K562 (cell line): ENCODE measurements at regions not wholly inside any gene's neighbourhood (a gene's known extent, or its start where the extent isn't known, plus 50 kb on each side); places are given as distances from the start of the nearest gene placed in this dataset.

ENCODE experiments used
- ATAC-seq: fragments of 200-7000 bp; cut with Tn5 transposase; 3 replicates; pipeline ENCODE4 v1.9.1; 2020; ENCODE audit warnings: moderate library complexity
- BruUV-seq: library from RNA; stranded (reverse); fragments of 400-500 nt; replicated peaks from 2 replicates; lab custom pipeline; 2021; lab: Mats Ljungman, UMichigan
- CTCF ChIA-PET: fragments of 300-600 bp; formaldehyde crosslinking; extraction: SDS; loops from one replicate; lab custom pipeline; 2021; ENCODE audit warnings: low intra/inter-chr PET ratio; lab: Yijun Ruan, JAX
- POLR2A ChIA-PET: fragments of 300-600, 350-650 bp; sonication (Branson Sonifier 250); formaldehyde crosslinking; extraction: SDS; loops from one replicate; lab custom pipeline; 2021; ENCODE audit warnings: antibody characterized with exemption, inconsistent platforms; lab: Yijun Ruan, JAX
- DNase-seq, 4 experiments: peaks; one replicate each; pipeline versions ENCODE4 v3.0.0 to v3.0.0-alpha.2; 2011 to 2018; ENCODE audit warnings: low spot score in 3 of 4, mixed read lengths in 3 of 4; ENCODE audit errors: extremely low read depth in 1 of 4
- FAIRE-seq: peaks from 2 replicates; lab custom pipeline; 2011; peaks lifted over from hg19 to GRCh38; lab: Jason Lieb, UNC
- H2AFZ ChIP-seq: 2 replicates; pipeline ENCODE4 v1.6.0; 2011; ENCODE audit warnings: low read depth, low read length, control low read depth, inconsistent platforms
- H3K27ac ChIP-seq: fragments of 200-600 bp; 3 replicates; pipeline ENCODE4 v1.8.0; 2011; ENCODE audit warnings: low read depth, mild to moderate bottlenecking, control low read depth, inconsistent platforms, low read length, moderate library complexity, mixed read lengths; ENCODE audit errors: extremely low read depth
- H3K27me3 ChIP-seq, 2 experiments: fragments of 300-600 bp in 1 of 2; 2 replicates in 1 of 2; 3 replicates in 1 of 2; pipeline versions ENCODE4 v1.6.0 to v1.8.0; 2011; ENCODE audit warnings: inconsistent platforms in 2 of 2, low read length in 2 of 2, mild to moderate bottlenecking in 1 of 2, mixed read lengths in 1 of 2, moderate library complexity in 1 of 2; ENCODE audit not compliant: control insufficient read depth in 2 of 2, insufficient read depth in 2 of 2
- H3K36me3 ChIP-seq: fragments of 300-600 bp; 3 replicates; pipeline ENCODE4 v1.8.0; 2011; ENCODE audit warnings: mild to moderate bottlenecking, low read length, inconsistent platforms; ENCODE audit not compliant: control insufficient read depth, insufficient read depth
- H3K4me1 ChIP-seq, 2 experiments: fragments of 200-600 bp in 1 of 2; replicated peaks in 1 of 2; 2 replicates in 1 of 2; 3 replicates in 1 of 2; pipeline versions ENCODE4 v1.5.1 to v1.8.0; 2011; ENCODE audit warnings: inconsistent platforms in 2 of 2, low read length in 2 of 2, mild to moderate bottlenecking in 1 of 2, mixed read lengths in 1 of 2, moderate library complexity in 1 of 2; ENCODE audit not compliant: control insufficient read depth in 2 of 2, insufficient read depth in 2 of 2
- H3K4me2 ChIP-seq: 2 replicates; pipeline ENCODE4 v1.6.1; 2011; ENCODE audit warnings: low read length, control low read depth, inconsistent platforms, mixed read lengths; ENCODE audit not compliant: insufficient read depth
- H3K4me3 ChIP-seq: fragments of 200-600 bp; sonication (generic), shearing (Covaris generic); 2 replicates; pipeline ENCODE4 v1.5.1; 2016; ENCODE audit warnings: control low read depth, inconsistent platforms
- H3K79me2 ChIP-seq: fragments of 200-600 bp; 3 replicates; pipeline ENCODE4 v1.8.0; 2011; ENCODE audit warnings: low read length, inconsistent platforms; ENCODE audit not compliant: control insufficient read depth, insufficient read depth
- H3K9ac ChIP-seq, 2 experiments: 2 replicates each; pipeline versions ENCODE4 v1.6.0 to v1.6.1; 2011; ENCODE audit warnings: low read depth in 2 of 2, low read length in 2 of 2, control low read depth in 1 of 2, inconsistent platforms in 1 of 2, mild to moderate bottlenecking in 1 of 2, mixed read lengths in 1 of 2; ENCODE audit not compliant: insufficient read depth in 1 of 2
- H3K9me1 ChIP-seq: one replicate; pipeline ENCODE4 v1.6.0; 2011; ENCODE audit warnings: inconsistent platforms, mild to moderate bottlenecking, low read length, moderate library complexity; ENCODE audit not compliant: control insufficient read depth, insufficient read depth
- H3K9me3 ChIP-seq: replicated peaks from 2 replicates; pipeline ENCODE4 v1.5.1; 2011; ENCODE audit warnings: low read depth, low read length, inconsistent platforms; ENCODE audit not compliant: control insufficient read depth, insufficient read depth
- H4K20me1 ChIP-seq: replicated peaks from 2 replicates; pipeline ENCODE4 v1.6.1; 2011; ENCODE audit warnings: low read length, inconsistent platforms, mixed read lengths; ENCODE audit not compliant: control insufficient read depth, insufficient read depth
- DACH1 ChIP-seq: fragments of 450-650 bp; IDR thresholded peaks from 2 replicates; pipeline ENCODE4 v1.6.1; 2018; ENCODE audit not compliant: partially characterized antibody
- FOXM1 ChIP-seq, 2 experiments: fragments of 450-650 bp in 1 of 2; sonication (generic) in 1 of 2; formaldehyde crosslinking in 1 of 2; IDR thresholded peaks; 2 replicates each; pipeline versions ENCODE4 v1.6.1 to v1.9.0; 2017 to 2022; ENCODE audit warnings: low read depth in 2 of 2, mild to moderate bottlenecking in 2 of 2, missing genetic modification reagents in 1 of 2, moderate library complexity in 1 of 2
- ZBTB40 ChIP-seq, 2 experiments: fragments of 450-650 bp in 1 of 2; sonication (generic) in 1 of 2; formaldehyde crosslinking in 1 of 2; IDR thresholded peaks; 2 replicates each; pipeline versions ENCODE4 v1.7.1 to v1.9.0; 2016 to 2022; ENCODE audit warnings: inconsistent platforms in 1 of 2, mild to moderate bottlenecking in 1 of 2, missing genetic modification reagents in 1 of 2
- WGBS: fragments of 100-300 bp; shearing (Covaris generic); methylation state at CpG from one replicate; pipeline ENCODE4 v1.1.6; 2016; ENCODE audit warnings: low coverage, mixed read lengths; ENCODE audit not compliant: insufficient coverage; ENCODE audit errors: missing lambda C conversion rate; 5-methylcytosine and 5-hydroxymethylcytosine counted together
- in situ Hi-C: fragments of 300-500 bp; cut with MboI; formaldehyde crosslinking; loops from 4 replicates; pipeline ENCODE4 v1.15.0; 2018; ENCODE audit warnings: inconsistent platforms, mixed read lengths
- intact Hi-C: fragments of 100-400 bp; cut with micrococcal nuclease; formaldehyde crosslinking; loops from 2 replicates; pipeline ENCODE4 v1.14.2; 2022
- TF ChIP-seq, protein P1 (sequence below): fragments of 450-650 bp; formaldehyde crosslinking; conservative IDR thresholded peaks from 2 replicates; pipeline ENCODE4 v1.4.0; 2022; ENCODE audit warnings: mild to moderate bottlenecking, missing genetic modification characterization

DNA sequence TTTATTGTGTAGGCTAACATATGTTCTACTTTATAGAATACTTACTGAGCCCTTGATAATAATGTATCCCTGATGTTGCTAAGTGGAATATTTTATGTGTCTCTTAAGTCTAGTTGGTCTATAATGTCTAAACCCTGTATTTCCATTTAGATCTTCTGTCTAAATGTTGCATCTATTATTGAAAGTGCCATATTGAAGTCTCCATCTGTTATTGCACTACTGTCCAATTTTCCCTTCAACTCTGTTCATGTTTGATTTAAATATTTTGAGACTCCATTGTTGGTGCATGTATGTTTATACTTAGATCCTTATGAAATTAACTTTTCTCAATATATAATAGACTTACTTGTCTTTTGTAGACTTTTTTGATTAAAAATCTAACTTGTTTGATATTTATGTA, 924.5 kb upstream of the KCND2 start (continued):
- TF ChIP-seq ZBTB40 (IDR thresholded peaks at IDR 0.05) (no peak), ZBTB40 (CRISPR knock-in tag; IDR thresholded peaks at IDR 0.05) (no peak)
- TF ChIP-seq, all 486 proteins: peak for 0

GRCh38 chr7:119350334-119350733, 922.6 kb upstream of the KCND2 start:
- ChIA-PET CTCF (no interaction called here), POLR2A (no interaction called here)
- TF ChIP-seq, protein P1, sequence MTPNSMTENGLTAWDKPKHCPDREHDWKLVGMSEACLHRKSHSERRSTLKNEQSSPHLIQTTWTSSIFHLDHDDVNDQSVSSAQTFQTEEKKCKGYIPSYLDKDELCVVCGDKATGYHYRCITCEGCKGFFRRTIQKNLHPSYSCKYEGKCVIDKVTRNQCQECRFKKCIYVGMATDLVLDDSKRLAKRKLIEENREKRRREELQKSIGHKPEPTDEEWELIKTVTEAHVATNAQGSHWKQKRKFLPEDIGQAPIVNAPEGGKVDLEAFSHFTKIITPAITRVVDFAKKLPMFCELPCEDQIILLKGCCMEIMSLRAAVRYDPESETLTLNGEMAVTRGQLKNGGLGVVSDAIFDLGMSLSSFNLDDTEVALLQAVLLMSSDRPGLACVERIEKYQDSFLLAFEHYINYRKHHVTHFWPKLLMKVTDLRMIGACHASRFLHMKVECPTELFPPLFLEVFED, result no peak
- TF ChIP-seq FOXM1 (IDR thresholded peaks at IDR 0.05; ENCODE audit: low read depth) (no peak), FOXM1 (CRISPR knock-in tag; IDR thresholded peaks at IDR 0.05; ENCODE audit: low read depth) (no peak), DACH1 (no peak)
- Histone ChIP-seq H3K27ac (no peak overlapping the region), H3K9me1 (no peaks in the 10 kb centered on the region), H3K4me1 (no peaks in the 10 kb centered on the region), H3K79me2 (no peaks in the 10 kb centered on the region), H3K4me2 (no peak overlapping the region), H3K36me3 (no peaks in the 10 kb centered on the region), H3K27me3 (no peaks in the 10 kb centered on the region), H4K20me1 (no peaks in the 10 kb centered on the region), H2AFZ (no peak overlapping the region), H3K9ac (no peak overlapping the region), H3K4me3 (no peak overlapping the region), H3K9me3 (no peaks in the 10 kb centered on the region)
- FAIRE-seq (no peak), ATAC-seq (no peak), DNase-seq (no peak)
- BruUV-seq, result no TSS peak
- 1% methylated on average over 5 of the region's 5 CpGs for WGBS
- in situ Hi-C loops (no loop called here), intact Hi-C loops (no loop called here)
